ENCODE measurements at regions not wholly inside any gene's neighbourhood (a gene's known extent, or its start where the extent isn't known, plus 50 kb on each side); places are given as distances from the start of the nearest gene placed in this dataset.

DNA sequence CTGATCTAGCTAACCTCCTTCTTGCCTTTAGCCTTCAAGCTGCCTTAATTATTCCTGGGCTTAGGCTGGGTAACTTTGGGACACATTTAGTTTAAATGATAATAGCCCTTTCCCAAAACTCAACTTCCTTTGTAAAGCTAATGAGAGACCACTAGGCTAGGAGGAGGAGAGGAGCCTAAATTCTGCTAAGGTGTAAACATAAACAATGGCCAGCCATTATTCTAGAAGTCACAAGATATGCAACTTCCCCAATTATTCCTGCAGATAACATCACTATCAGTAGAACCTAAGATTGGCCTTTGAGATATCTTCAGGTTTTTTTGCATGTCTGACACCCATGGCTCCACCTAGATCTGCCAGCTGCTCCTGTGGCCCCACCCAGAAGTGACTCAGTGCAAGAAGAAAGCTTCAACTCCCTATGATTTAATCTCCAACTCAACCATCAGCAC lies 131.2 kb upstream of the FAM20A start:
- ChIA-PET SMC1A (ENCODE audit: uncharacterized antibody, unreplicated experiment) (no interaction called here), POLR2A (no interaction called here)
- no peak for TF ChIP-seq RFX5 (IDR thresholded peaks at IDR 0.05; ENCODE audit: low read depth, low read length)
- TF ChIP-seq POLR2AphosphoS5 (IDR thresholded peaks at IDR 0.05; ENCODE audit: low read length) = no peak
- TF ChIP-seq SMARCA5 (IDR thresholded peaks at IDR 0.05) = no peak
- TF ChIP-seq SMAD5 (IDR thresholded peaks at IDR 0.05; ENCODE audit: low read depth) = no peak
- no peak for TF ChIP-seq RUNX3 (IDR thresholded peaks at IDR 0.05; ENCODE audit: low read length)
- TF ChIP-seq SMC3 (IDR thresholded peaks at IDR 0.05; ENCODE audit: borderline replicate concordance, low read length) = no peak
- TF ChIP-seq PAX8 (IDR thresholded peaks at IDR 0.05) = no peak
- TF ChIP-seq CEBPB (IDR thresholded peaks at IDR 0.05; ENCODE audit: borderline replicate concordance in 1 of 2, low read depth in 2 of 2, low read length in 2 of 2) = no peak
- TF ChIP-seq, protein P1, sequence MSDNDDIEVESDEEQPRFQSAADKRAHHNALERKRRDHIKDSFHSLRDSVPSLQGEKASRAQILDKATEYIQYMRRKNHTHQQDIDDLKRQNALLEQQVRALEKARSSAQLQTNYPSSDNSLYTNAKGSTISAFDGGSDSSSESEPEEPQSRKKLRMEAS (IDR thresholded peaks at IDR 0.05; ENCODE audit: low read depth, low read length) = no peak
- no peak for TF ChIP-seq BMI1 (IDR thresholded peaks at IDR 0.05; ENCODE audit: borderline replicate concordance)
- TF ChIP-seq CBX5 (IDR thresholded peaks at IDR 0.05; ENCODE audit: low read depth) = no peak
- TF ChIP-seq, protein P2, sequence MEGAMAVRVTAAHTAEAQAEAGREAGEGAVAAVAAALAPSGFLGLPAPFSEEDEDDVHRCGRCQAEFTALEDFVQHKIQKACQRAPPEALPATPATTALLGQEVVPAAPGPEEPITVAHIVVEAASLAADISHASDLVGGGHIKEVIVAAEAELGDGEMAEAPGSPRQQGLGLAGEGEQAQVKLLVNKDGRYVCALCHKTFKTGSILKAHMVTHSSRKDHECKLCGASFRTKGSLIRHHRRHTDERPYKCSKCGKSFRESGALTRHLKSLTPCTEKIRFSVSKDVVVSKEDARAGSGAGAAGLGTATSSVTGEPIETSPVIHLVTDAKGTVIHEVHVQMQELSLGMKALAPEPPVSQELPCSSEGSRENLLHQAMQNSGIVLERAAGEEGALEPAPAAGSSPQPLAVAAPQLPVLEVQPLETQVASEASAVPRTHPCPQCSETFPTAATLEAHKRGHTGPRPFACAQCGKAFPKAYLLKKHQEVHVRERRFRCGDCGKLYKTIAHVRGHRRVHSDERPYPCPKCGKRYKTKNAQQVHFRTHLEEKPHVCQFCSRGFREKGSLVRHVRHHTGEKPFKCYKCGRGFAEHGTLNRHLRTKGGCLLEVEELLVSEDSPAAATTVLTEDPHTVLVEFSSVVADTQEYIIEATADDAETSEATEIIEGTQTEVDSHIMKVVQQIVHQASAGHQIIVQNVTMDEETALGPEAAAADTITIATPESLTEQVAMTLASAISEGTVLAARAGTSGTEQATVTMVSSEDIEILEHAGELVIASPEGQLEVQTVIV (IDR thresholded peaks at IDR 0.05; ENCODE audit: borderline replicate concordance, partially characterized antibody) = no peak
- TF ChIP-seq ZBED1 (IDR thresholded peaks at IDR 0.05; ENCODE audit: borderline replicate concordance) = no peak
- TF ChIP-seq, protein P3, sequence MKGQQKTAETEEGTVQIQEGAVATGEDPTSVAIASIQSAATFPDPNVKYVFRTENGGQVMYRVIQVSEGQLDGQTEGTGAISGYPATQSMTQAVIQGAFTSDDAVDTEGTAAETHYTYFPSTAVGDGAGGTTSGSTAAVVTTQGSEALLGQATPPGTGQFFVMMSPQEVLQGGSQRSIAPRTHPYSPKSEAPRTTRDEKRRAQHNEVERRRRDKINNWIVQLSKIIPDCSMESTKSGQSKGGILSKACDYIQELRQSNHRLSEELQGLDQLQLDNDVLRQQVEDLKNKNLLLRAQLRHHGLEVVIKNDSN (IDR thresholded peaks at IDR 0.05; ENCODE audit: borderline replicate concordance, extremely low read length, insufficient read depth, low read depth, low read length) = no peak
- TF ChIP-seq BHLHE40 (IDR thresholded peaks at IDR 0.05; ENCODE audit: borderline replicate concordance in 1 of 2, low read depth in 2 of 2, low read length in 1 of 2) = no peak
- TF ChIP-seq EZH2 (IDR thresholded peaks at IDR 0.05; ENCODE audit: borderline replicate concordance, control insufficient read depth, low read depth, low read length) = no peak

More for the DNA sequence above, 131.2 kb upstream of the FAM20A start:
- in situ Hi-C loops (cut with MboI) (no loop called here), intact Hi-C loops (cut with micrococcal nuclease; ENCODE audit: unreplicated experiment) (no loop called here)
- ChIA-PET CTCF (no interaction called here), RAD21 (ENCODE audit: unreplicated experiment) (no interaction called here)
- H4K20me1 ChIP-seq (ENCODE audit: control insufficient read depth, insufficient read depth) = no peaks in the 10 kb centered on the region
- DNase-seq (ENCODE audit: low read depth, low spot score) (no peak), ATAC-seq (no peak), FAIRE-seq (no peak)
- no peaks in the 10 kb centered on the region for H3K4me1 ChIP-seq (ENCODE audit: control insufficient read depth, insufficient read depth, low read length)
- no peaks in the 10 kb centered on the region; a peak in 1 of 4 replicates for H3K27me3 ChIP-seq (replicated peaks in 1 of 2; ENCODE audit: control insufficient read depth in 2 of 2, insufficient read depth in 2 of 2, low read length in 1 of 2)
- H3K9me3 ChIP-seq (replicated peaks; ENCODE audit: control insufficient read depth, insufficient read depth, low read length) = no peaks in the 10 kb centered on the region
- no peak overlapping the region for H3K27ac ChIP-seq (ENCODE audit: control insufficient read depth, insufficient read depth)
- BruUV-seq (replicated peaks) = no TSS peak
- no peak overlapping the region for H3K4me3 ChIP-seq
- no peaks in the 10 kb centered on the region for H3K36me3 ChIP-seq (ENCODE audit: control insufficient read depth in 2 of 2, insufficient read depth in 2 of 2, low read length in 1 of 2)
- no peak overlapping the region for H3K9ac ChIP-seq (ENCODE audit: control insufficient read depth, insufficient read depth, low read length)
- no peak overlapping the region for H2AFZ ChIP-seq (ENCODE audit: control insufficient read depth, low read depth, low read length)
- H3K79me2 ChIP-seq (ENCODE audit: control insufficient read depth, insufficient read depth, low read length) = no peaks in the 10 kb centered on the region
- H3K4me2 ChIP-seq (ENCODE audit: control insufficient read depth, insufficient read depth) = no peak overlapping the region
